ENCODE measurements at regions not wholly inside any gene's neighbourhood (a gene's known extent, or its start where the extent isn't known, plus 50 kb on each side); places are given as distances from the start of the nearest gene placed in this dataset.

DNA sequence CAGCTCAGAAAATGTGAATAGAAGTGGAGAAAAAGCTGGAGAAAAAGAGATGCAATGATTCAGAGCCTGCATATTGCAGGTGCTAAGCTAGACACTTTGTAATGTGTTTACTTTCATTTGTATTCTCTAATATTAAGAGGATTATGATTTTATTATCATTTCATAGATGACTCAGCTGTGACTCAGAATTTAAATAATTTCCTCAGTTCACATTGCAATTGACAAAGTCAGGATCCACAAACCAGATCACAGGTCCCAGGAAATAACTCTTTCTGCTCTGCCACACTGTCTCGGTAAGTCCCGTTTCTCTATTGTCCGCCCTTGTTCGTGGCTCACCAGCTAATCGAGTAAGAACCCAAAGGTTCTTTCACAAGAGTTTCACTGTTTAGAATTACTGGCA lies 235.4 kb upstream of the MON1B start:
- no peak for TF ChIP-seq CSDC2 (CRISPR knock-in tag; IDR thresholded peaks at IDR 0.05)
- no peak for TF ChIP-seq ZNF8 (CRISPR knock-in tag; IDR thresholded peaks at IDR 0.05)
- TF ChIP-seq, protein P1, sequence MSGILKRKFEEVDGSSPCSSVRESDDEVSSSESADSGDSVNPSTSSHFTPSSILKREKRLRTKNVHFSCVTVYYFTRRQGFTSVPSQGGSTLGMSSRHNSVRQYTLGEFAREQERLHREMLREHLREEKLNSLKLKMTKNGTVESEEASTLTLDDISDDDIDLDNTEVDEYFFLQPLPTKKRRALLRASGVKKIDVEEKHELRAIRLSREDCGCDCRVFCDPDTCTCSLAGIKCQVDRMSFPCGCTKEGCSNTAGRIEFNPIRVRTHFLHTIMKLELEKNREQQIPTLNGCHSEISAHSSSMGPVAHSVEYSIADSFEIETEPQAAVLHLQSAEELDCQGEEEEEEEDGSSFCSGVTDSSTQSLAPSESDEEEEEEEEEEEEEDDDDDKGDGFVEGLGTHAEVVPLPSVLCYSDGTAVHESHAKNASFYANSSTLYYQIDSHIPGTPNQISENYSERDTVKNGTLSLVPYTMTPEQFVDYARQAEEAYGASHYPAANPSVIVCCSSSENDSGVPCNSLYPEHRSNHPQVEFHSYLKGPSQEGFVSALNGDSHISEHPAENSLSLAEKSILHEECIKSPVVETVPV (CRISPR knock-in tag; IDR thresholded peaks at IDR 0.05): no peak
- no peak for TF ChIP-seq ZC3H10 (CRISPR knock-in tag; IDR thresholded peaks at IDR 0.05)
- TF ChIP-seq TCF4 (CRISPR knock-in tag; IDR thresholded peaks at IDR 0.05; ENCODE audit: borderline replicate concordance): no peak
- no peak for TF ChIP-seq OSR1 (CRISPR knock-in tag; IDR thresholded peaks at IDR 0.05)
- no peak for TF ChIP-seq ISL1 (CRISPR knock-in tag; IDR thresholded peaks at IDR 0.05)
- TF ChIP-seq, protein P2, sequence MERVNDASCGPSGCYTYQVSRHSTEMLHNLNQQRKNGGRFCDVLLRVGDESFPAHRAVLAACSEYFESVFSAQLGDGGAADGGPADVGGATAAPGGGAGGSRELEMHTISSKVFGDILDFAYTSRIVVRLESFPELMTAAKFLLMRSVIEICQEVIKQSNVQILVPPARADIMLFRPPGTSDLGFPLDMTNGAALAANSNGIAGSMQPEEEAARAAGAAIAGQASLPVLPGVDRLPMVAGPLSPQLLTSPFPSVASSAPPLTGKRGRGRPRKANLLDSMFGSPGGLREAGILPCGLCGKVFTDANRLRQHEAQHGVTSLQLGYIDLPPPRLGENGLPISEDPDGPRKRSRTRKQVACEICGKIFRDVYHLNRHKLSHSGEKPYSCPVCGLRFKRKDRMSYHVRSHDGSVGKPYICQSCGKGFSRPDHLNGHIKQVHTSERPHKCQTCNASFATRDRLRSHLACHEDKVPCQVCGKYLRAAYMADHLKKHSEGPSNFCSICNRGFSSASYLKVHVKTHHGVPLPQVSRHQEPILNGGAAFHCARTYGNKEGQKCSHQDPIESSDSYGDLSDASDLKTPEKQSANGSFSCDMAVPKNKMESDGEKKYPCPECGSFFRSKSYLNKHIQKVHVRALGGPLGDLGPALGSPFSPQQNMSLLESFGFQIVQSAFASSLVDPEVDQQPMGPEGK (CRISPR knock-in tag; IDR thresholded peaks at IDR 0.05; ENCODE audit: borderline replicate concordance): no peak
- TF ChIP-seq ZFP3 (CRISPR knock-in tag; IDR thresholded peaks at IDR 0.05): no peak
- no peak for TF ChIP-seq ZNF565 (CRISPR knock-in tag; conservative IDR thresholded peaks at IDR 0.05; ENCODE audit: low read depth)
- no peak for TF ChIP-seq ZFP30 (CRISPR knock-in tag; IDR thresholded peaks at IDR 0.05)
- no peak for TF ChIP-seq GLIS3 (CRISPR knock-in tag; IDR thresholded peaks at IDR 0.05)

DNA sequence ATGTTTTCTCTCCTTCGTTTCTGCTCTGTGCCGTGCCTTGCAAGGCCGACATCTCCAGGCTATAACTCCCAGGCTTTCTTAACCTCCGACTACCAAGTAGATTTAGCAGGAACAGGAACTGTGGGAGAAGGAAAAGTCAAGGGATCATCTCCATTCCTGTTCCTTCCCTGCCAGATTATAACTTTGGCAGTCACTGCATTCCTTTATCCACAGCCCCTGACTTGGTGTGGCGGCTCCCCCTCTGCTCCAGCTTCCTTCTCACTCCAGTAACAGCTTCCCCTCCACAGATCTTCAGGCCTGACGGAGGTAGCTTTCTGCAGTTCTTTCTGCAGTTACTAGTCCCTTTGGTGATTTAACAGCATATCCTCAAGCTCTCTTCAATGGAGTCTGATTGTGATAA lies 234.6 kb upstream of the MON1B start:
- no peak for ATAC-seq
- TF ChIP-seq CSDC2 (CRISPR knock-in tag; IDR thresholded peaks at IDR 0.05) (no peak), ZNF70 (CRISPR knock-in tag; IDR thresholded peaks at IDR 0.05) (no peak)

More for the DNA sequence above, 235.4 kb upstream of the MON1B start:
- no peak for ATAC-seq

DNA sequence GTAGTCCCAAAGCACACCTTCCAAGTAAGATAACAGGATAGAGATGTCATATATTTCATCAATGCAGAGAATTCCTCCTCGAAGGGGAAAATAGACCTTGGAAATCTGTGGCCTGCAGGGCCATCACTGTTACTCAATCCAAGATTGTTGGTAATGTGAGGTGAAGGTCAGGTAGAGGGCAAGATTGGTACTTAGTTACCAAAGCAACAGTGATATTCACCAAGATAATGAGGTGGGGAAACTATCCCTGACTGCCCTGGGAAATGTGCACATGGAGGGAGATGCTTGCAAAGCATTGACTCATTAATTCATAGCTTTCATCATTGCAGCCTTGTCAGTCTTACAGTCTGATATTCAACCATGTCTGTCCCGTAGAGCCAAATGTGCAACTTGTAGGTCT lies 234.1 kb upstream of the MON1B start:
- ATAC-seq: no peak
- TF ChIP-seq ZNF70 (CRISPR knock-in tag; IDR thresholded peaks at IDR 0.05): no peak
- no peak for TF ChIP-seq RARB (CRISPR knock-in tag; IDR thresholded peaks at IDR 0.05)
- no peak for TF ChIP-seq ARNTL (CRISPR knock-in tag; IDR thresholded peaks at IDR 0.05; ENCODE audit: borderline replicate concordance, low read depth)
- TF ChIP-seq PPARA (CRISPR knock-in tag; IDR thresholded peaks at IDR 0.05; ENCODE audit: borderline replicate concordance): no peak
- no peak for TF ChIP-seq TOX (CRISPR knock-in tag; IDR thresholded peaks at IDR 0.05; ENCODE audit: borderline replicate concordance)
- no peak for TF ChIP-seq OSR1 (CRISPR knock-in tag; IDR thresholded peaks at IDR 0.05)
- TF ChIP-seq, protein P3, sequence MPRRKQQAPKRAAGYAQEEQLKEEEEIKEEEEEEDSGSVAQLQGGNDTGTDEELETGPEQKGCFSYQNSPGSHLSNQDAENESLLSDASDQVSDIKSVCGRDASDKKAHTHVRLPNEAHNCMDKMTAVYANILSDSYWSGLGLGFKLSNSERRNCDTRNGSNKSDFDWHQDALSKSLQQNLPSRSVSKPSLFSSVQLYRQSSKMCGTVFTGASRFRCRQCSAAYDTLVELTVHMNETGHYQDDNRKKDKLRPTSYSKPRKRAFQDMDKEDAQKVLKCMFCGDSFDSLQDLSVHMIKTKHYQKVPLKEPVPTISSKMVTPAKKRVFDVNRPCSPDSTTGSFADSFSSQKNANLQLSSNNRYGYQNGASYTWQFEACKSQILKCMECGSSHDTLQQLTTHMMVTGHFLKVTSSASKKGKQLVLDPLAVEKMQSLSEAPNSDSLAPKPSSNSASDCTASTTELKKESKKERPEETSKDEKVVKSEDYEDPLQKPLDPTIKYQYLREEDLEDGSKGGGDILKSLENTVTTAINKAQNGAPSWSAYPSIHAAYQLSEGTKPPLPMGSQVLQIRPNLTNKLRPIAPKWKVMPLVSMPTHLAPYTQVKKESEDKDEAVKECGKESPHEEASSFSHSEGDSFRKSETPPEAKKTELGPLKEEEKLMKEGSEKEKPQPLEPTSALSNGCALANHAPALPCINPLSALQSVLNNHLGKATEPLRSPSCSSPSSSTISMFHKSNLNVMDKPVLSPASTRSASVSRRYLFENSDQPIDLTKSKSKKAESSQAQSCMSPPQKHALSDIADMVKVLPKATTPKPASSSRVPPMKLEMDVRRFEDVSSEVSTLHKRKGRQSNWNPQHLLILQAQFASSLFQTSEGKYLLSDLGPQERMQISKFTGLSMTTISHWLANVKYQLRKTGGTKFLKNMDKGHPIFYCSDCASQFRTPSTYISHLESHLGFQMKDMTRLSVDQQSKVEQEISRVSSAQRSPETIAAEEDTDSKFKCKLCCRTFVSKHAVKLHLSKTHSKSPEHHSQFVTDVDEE (CRISPR knock-in tag; IDR thresholded peaks at IDR 0.05): no peak
- TF ChIP-seq, protein P2 (CRISPR knock-in tag; IDR thresholded peaks at IDR 0.05; ENCODE audit: borderline replicate concordance): no peak
- no peak for TF ChIP-seq BACH2 (CRISPR knock-in tag; IDR thresholded peaks at IDR 0.05; ENCODE audit: borderline replicate concordance)
- TF ChIP-seq ESRRG (CRISPR knock-in tag; IDR thresholded peaks at IDR 0.05): no peak
- TF ChIP-seq ISL1 (CRISPR knock-in tag; IDR thresholded peaks at IDR 0.05): no peak
- TF ChIP-seq ZFP3 (CRISPR knock-in tag; IDR thresholded peaks at IDR 0.05): no peak
- TF ChIP-seq ZFP30 (CRISPR knock-in tag; IDR thresholded peaks at IDR 0.05): no peak
- TF ChIP-seq TCF4 (CRISPR knock-in tag; IDR thresholded peaks at IDR 0.05; ENCODE audit: borderline replicate concordance): no peak
- TF ChIP-seq GLIS3 (CRISPR knock-in tag; IDR thresholded peaks at IDR 0.05): no peak
- TF ChIP-seq, protein P4, sequence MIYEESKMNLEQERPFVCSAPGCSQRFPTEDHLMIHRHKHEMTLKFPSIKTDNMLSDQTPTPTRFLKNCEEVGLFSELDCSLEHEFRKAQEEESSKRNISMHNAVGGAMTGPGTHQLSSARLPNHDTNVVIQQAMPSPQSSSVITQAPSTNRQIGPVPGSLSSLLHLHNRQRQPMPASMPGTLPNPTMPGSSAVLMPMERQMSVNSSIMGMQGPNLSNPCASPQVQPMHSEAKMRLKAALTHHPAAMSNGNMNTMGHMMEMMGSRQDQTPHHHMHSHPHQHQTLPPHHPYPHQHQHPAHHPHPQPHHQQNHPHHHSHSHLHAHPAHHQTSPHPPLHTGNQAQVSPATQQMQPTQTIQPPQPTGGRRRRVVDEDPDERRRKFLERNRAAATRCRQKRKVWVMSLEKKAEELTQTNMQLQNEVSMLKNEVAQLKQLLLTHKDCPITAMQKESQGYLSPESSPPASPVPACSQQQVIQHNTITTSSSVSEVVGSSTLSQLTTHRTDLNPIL (CRISPR knock-in tag; IDR thresholded peaks at IDR 0.05; ENCODE audit: low read depth): no peak
- no peak for TF ChIP-seq ZC3H10 (CRISPR knock-in tag; IDR thresholded peaks at IDR 0.05)
- TF ChIP-seq, protein P5, sequence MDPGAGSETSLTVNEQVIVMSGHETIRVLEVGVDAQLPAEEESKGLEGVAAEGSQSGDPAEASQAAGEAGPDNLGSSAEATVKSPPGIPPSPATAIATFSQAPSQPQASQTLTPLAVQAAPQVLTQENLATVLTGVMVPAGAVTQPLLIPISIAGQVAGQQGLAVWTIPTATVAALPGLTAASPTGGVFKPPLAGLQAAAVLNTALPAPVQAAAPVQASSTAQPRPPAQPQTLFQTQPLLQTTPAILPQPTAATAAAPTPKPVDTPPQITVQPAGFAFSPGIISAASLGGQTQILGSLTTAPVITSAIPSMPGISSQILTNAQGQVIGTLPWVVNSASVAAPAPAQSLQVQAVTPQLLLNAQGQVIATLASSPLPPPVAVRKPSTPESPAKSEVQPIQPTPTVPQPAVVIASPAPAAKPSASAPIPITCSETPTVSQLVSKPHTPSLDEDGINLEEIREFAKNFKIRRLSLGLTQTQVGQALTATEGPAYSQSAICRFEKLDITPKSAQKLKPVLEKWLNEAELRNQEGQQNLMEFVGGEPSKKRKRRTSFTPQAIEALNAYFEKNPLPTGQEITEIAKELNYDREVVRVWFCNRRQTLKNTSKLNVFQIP (CRISPR knock-in tag; IDR thresholded peaks at IDR 0.05; ENCODE audit: borderline replicate concordance, low read depth): no peak
- TF ChIP-seq SNAI2 (CRISPR knock-in tag; IDR thresholded peaks at IDR 0.05): no peak
- TF ChIP-seq ZNF565 (CRISPR knock-in tag; conservative IDR thresholded peaks at IDR 0.05; ENCODE audit: low read depth): no peak

Data from SK-N-SH treated with all-trans-retinoic acid at 6 μM for 48 hours (cell line).